K562 (cell line): ENCODE measurements at regions not wholly inside any gene's neighbourhood (a gene's known extent, or its start where the extent isn't known, plus 50 kb on each side); places are given as distances from the start of the nearest gene placed in this dataset.

Experiments
- ATAC-seq: fragments of 200-7000 bp; cut with Tn5 transposase; 3 replicates; pipeline ENCODE4 v1.9.1; 2020; ENCODE audit warnings: moderate library complexity
- BruUV-seq: library from RNA; stranded (reverse); fragments of 400-500 nt; replicated peaks from 2 replicates; lab custom pipeline; 2021; lab: Mats Ljungman, UMichigan
- CTCF ChIA-PET: fragments of 300-600 bp; formaldehyde crosslinking; extraction: SDS; loops from one replicate; lab custom pipeline; 2021; ENCODE audit warnings: low intra/inter-chr PET ratio; lab: Yijun Ruan, JAX
- POLR2A ChIA-PET: fragments of 300-600, 350-650 bp; sonication (Branson Sonifier 250); formaldehyde crosslinking; extraction: SDS; loops from one replicate; lab custom pipeline; 2021; ENCODE audit warnings: antibody characterized with exemption, inconsistent platforms; lab: Yijun Ruan, JAX
- DNase-seq, 4 experiments: peaks; one replicate each; pipeline versions ENCODE4 v3.0.0 to v3.0.0-alpha.2; 2011 to 2018; ENCODE audit warnings: low spot score in 3 of 4, mixed read lengths in 3 of 4; ENCODE audit errors: extremely low read depth in 1 of 4
- FAIRE-seq: peaks from 2 replicates; lab custom pipeline; 2011; peaks lifted over from hg19 to GRCh38; lab: Jason Lieb, UNC
- H2AFZ ChIP-seq: 2 replicates; pipeline ENCODE4 v1.6.0; 2011; ENCODE audit warnings: low read depth, low read length, control low read depth, inconsistent platforms
- H3K27ac ChIP-seq: fragments of 200-600 bp; 3 replicates; pipeline ENCODE4 v1.8.0; 2011; ENCODE audit warnings: low read depth, mild to moderate bottlenecking, control low read depth, inconsistent platforms, low read length, moderate library complexity, mixed read lengths; ENCODE audit errors: extremely low read depth
- H3K27me3 ChIP-seq, 2 experiments: fragments of 300-600 bp in 1 of 2; 2 replicates in 1 of 2; 3 replicates in 1 of 2; pipeline versions ENCODE4 v1.6.0 to v1.8.0; 2011; ENCODE audit warnings: inconsistent platforms in 2 of 2, low read length in 2 of 2, mild to moderate bottlenecking in 1 of 2, mixed read lengths in 1 of 2, moderate library complexity in 1 of 2; ENCODE audit not compliant: control insufficient read depth in 2 of 2, insufficient read depth in 2 of 2
- H3K36me3 ChIP-seq: fragments of 300-600 bp; 3 replicates; pipeline ENCODE4 v1.8.0; 2011; ENCODE audit warnings: mild to moderate bottlenecking, low read length, inconsistent platforms; ENCODE audit not compliant: control insufficient read depth, insufficient read depth
- H3K4me1 ChIP-seq, 2 experiments: fragments of 200-600 bp in 1 of 2; replicated peaks in 1 of 2; 2 replicates in 1 of 2; 3 replicates in 1 of 2; pipeline versions ENCODE4 v1.5.1 to v1.8.0; 2011; ENCODE audit warnings: inconsistent platforms in 2 of 2, low read length in 2 of 2, mild to moderate bottlenecking in 1 of 2, mixed read lengths in 1 of 2, moderate library complexity in 1 of 2; ENCODE audit not compliant: control insufficient read depth in 2 of 2, insufficient read depth in 2 of 2
- H3K4me2 ChIP-seq: 2 replicates; pipeline ENCODE4 v1.6.1; 2011; ENCODE audit warnings: low read length, control low read depth, inconsistent platforms, mixed read lengths; ENCODE audit not compliant: insufficient read depth
- H3K4me3 ChIP-seq: fragments of 200-600 bp; sonication (generic), shearing (Covaris generic); 2 replicates; pipeline ENCODE4 v1.5.1; 2016; ENCODE audit warnings: control low read depth, inconsistent platforms
- H3K79me2 ChIP-seq: fragments of 200-600 bp; 3 replicates; pipeline ENCODE4 v1.8.0; 2011; ENCODE audit warnings: low read length, inconsistent platforms; ENCODE audit not compliant: control insufficient read depth, insufficient read depth
- H3K9ac ChIP-seq, 2 experiments: 2 replicates each; pipeline versions ENCODE4 v1.6.0 to v1.6.1; 2011; ENCODE audit warnings: low read depth in 2 of 2, low read length in 2 of 2, control low read depth in 1 of 2, inconsistent platforms in 1 of 2, mild to moderate bottlenecking in 1 of 2, mixed read lengths in 1 of 2; ENCODE audit not compliant: insufficient read depth in 1 of 2
- H3K9me1 ChIP-seq: one replicate; pipeline ENCODE4 v1.6.0; 2011; ENCODE audit warnings: inconsistent platforms, mild to moderate bottlenecking, low read length, moderate library complexity; ENCODE audit not compliant: control insufficient read depth, insufficient read depth
- H3K9me3 ChIP-seq: replicated peaks from 2 replicates; pipeline ENCODE4 v1.5.1; 2011; ENCODE audit warnings: low read depth, low read length, inconsistent platforms; ENCODE audit not compliant: control insufficient read depth, insufficient read depth
- H4K20me1 ChIP-seq: replicated peaks from 2 replicates; pipeline ENCODE4 v1.6.1; 2011; ENCODE audit warnings: low read length, inconsistent platforms, mixed read lengths; ENCODE audit not compliant: control insufficient read depth, insufficient read depth
- CUX1 ChIP-seq: fragments of 200-800 bp; sonication (Bioruptor generic); IDR thresholded peaks from 2 replicates; pipeline ENCODE4 v1.6.1; 2016; ENCODE audit warnings: missing genetic modification characterization, missing compliant biosample characterization
- DPF2 ChIP-seq: fragments of 450-650 bp; IDR thresholded peaks from 2 replicates; pipeline ENCODE4 v1.6.1; 2016
- MLLT1 ChIP-seq, 2 experiments: fragments of 450-650 bp; IDR thresholded peaks; 2 replicates each; pipeline ENCODE4 v1.6.1; 2016
- RBM34 ChIP-seq: fragments of 200-400 bp; formaldehyde crosslinking; IDR thresholded peaks from 2 replicates; pipeline ENCODE4 v1.6.1; 2018; ENCODE audit warnings: low read length, borderline replicate concordance; ENCODE audit not compliant: insufficient read depth
- THRB ChIP-seq: fragments of 450-650 bp; formaldehyde crosslinking; conservative IDR thresholded peaks from 2 replicates; pipeline ENCODE4 v1.4.0; 2022; ENCODE audit warnings: mild to moderate bottlenecking, missing genetic modification characterization
- ZC3H11A ChIP-seq: IDR thresholded peaks from 2 replicates; pipeline ENCODE4 v1.6.1; 2012; ENCODE audit warnings: low read depth, low read length, improper control_type of control experiment
- ZFP30 ChIP-seq: fragments of 250-450 bp; sonication (Bioruptor Pico); IDR thresholded peaks from 2 replicates; pipeline ENCODE4 v1.8.0; 2022; ENCODE audit warnings: moderate library complexity, mild to moderate bottlenecking, inconsistent platforms, borderline replicate concordance
- ZNF175 ChIP-seq: fragments of 200-800 bp; sonication (Bioruptor generic); IDR thresholded peaks from 2 replicates; pipeline ENCODE4 v1.6.1; 2016; ENCODE audit warnings: low read depth, mild to moderate bottlenecking, missing genetic modification characterization, missing compliant biosample characterization
- WGBS: fragments of 100-300 bp; shearing (Covaris generic); methylation state at CpG from one replicate; pipeline ENCODE4 v1.1.6; 2016; ENCODE audit warnings: low coverage, mixed read lengths; ENCODE audit not compliant: insufficient coverage; ENCODE audit errors: missing lambda C conversion rate; 5-methylcytosine and 5-hydroxymethylcytosine counted together
- in situ Hi-C: fragments of 300-500 bp; cut with MboI; formaldehyde crosslinking; loops from 4 replicates; pipeline ENCODE4 v1.15.0; 2018; ENCODE audit warnings: inconsistent platforms, mixed read lengths
- intact Hi-C: fragments of 100-400 bp; cut with micrococcal nuclease; formaldehyde crosslinking; loops from 2 replicates; pipeline ENCODE4 v1.14.2; 2022

- H3K4me2 ChIP-seq, result no peak overlapping the region
- no peaks in the 10 kb centered on the region for H3K9me3 ChIP-seq
- TF ChIP-seq THRB (no peak), CUX1 (CRISPR knock-in tag) (no peak), ZC3H11A (no peak), MLLT1 (IDR thresholded peaks at IDR 0.05) (no peak), RBM34 (no peak), ZNF175 (CRISPR knock-in tag) (no peak), ZFP30 (no peak), DPF2 (no peak)
- TF ChIP-seq, all 486 proteins: peak for 0
- H3K9ac ChIP-seq, result no peak overlapping the region
- no peaks in the 10 kb centered on the region for H3K36me3 ChIP-seq
- H3K27ac ChIP-seq, result no peak overlapping the region
- H4K20me1 ChIP-seq, result no peaks in the 10 kb centered on the region
- no peak for ATAC-seq
- H3K4me3 ChIP-seq, result no peak overlapping the region
- no peak for FAIRE-seq
- H3K9me1 ChIP-seq, result no peaks in the 10 kb centered on the region
- H3K4me1 ChIP-seq, result peaks cover 0 to 5% of the 10 kb centered on the region in 2 experiments; a peak in 2 of 5 replicates
- H3K27me3 ChIP-seq, result peaks cover 0 to 4% of the 10 kb centered on the region in 2 experiments; a peak in 2 of 5 replicates
- no TSS peak for BruUV-seq
- no peak overlapping the region for H2AFZ ChIP-seq
- CTCF ChIA-PET, result interaction anchor here (0.8 kb wide), 1 partner anchor 56 kb away, joined by 3 read pairs; no protein-coding TSS in a partner anchor
- intact Hi-C loops, result loop anchor here (2.0 to 10.0 kb wide), 3 partner anchors 81 to 244 kb away; no protein-coding TSS in a partner anchor
- H3K79me2 ChIP-seq, result no peaks in the 10 kb centered on the region
- POLR2A ChIA-PET, result interaction anchor here (0.6 to 1.2 kb wide), 2 partner anchors 860 to 1052 kb away, joined by 3 read pairs; no protein-coding TSS in a partner anchor
- in situ Hi-C loops, result loop anchor here (10.0 kb wide), 1 partner anchor 309 kb away; no protein-coding TSS in a partner anchor
- WGBS, result 19% methylated on average over 2 of the region's 2 CpGs
- no peak for DNase-seq
Measured at GRCh38 chr3:71956069-71956340, 171.1 kb upstream of the PROK2 start.
